Adrenal gland (tissue), 5 donors: ENCODE measurements at regions not wholly inside any gene's neighbourhood (a gene's known extent, or its start where the extent isn't known, plus 50 kb on each side); places are given as distances from the start of the nearest gene placed in this dataset.

ENCODE experiments used
- POLR2A ChIP-seq, 2 donors: fragments of 450-650 bp; IDR thresholded peaks; one replicate each; pipeline ENCODE4 v1.6.1; 2017; ENCODE audit warnings: antibody characterized with exemption in 2 of 2, mild to moderate bottlenecking in 2 of 2, moderate library complexity in 1 of 2
- TF ChIP-seq, protein P1 (sequence below), 6 experiments: fragments of 450-650 bp in 4 of 6; fragments of 200-600 bp in 2 of 6; sonication (generic) in 1 of 6; IDR thresholded peaks; 1 replicate in 5 of 6; 2 replicates in 1 of 6; pipeline versions ENCODE4 v1.5.1 to v1.8.0; 2016 to 2021; ENCODE audit warnings: antibody characterized with exemption in 6 of 6, mild to moderate bottlenecking in 2 of 6, moderate library complexity in 1 of 6
- donor health status: DM: no; HTN: no; CAD: no.

DNA sequence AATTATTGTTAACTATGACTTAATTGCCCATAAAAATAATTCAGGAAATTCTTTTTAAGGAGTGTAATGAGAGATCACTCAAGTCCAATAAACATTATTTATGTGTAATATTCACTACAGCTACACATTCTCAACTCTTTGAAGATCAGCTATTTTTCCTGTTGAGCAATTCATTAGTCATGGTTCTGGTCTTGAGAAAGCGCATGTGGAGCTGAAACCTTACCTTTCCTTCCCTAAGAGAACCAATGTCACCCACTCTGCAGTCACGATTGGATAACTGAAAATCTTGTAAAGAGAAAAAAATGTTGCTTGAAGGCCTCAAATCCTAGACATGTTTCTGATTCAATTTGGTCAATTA, 736.9 kb upstream of the MARCKS start:
- TF ChIP-seq, protein P1, sequence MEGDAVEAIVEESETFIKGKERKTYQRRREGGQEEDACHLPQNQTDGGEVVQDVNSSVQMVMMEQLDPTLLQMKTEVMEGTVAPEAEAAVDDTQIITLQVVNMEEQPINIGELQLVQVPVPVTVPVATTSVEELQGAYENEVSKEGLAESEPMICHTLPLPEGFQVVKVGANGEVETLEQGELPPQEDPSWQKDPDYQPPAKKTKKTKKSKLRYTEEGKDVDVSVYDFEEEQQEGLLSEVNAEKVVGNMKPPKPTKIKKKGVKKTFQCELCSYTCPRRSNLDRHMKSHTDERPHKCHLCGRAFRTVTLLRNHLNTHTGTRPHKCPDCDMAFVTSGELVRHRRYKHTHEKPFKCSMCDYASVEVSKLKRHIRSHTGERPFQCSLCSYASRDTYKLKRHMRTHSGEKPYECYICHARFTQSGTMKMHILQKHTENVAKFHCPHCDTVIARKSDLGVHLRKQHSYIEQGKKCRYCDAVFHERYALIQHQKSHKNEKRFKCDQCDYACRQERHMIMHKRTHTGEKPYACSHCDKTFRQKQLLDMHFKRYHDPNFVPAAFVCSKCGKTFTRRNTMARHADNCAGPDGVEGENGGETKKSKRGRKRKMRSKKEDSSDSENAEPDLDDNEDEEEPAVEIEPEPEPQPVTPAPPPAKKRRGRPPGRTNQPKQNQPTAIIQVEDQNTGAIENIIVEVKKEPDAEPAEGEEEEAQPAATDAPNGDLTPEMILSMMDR (IDR thresholded peaks at IDR 0.05): no peak
- TF ChIP-seq POLR2A (IDR thresholded peaks at IDR 0.05): no peak
